CD4-positive, alpha-beta T cell (primary cell): ENCODE measurements at regions not wholly inside any gene's neighbourhood (a gene's known extent, or its start where the extent isn't known, plus 50 kb on each side); places are given as distances from the start of the nearest gene placed in this dataset.

Source experiments
- ATAC-seq: fragments of 200-7000 bp; cut with Tn5 transposase; one replicate; pipeline ENCODE4 v1.10.0; 2022; ENCODE audit warnings: mild to moderate bottlenecking; ENCODE audit not compliant: poor library complexity
- CTCF ChIA-PET: fragments of 350-600 bp; sonication (Branson Sonifier 250); formaldehyde crosslinking; loops from one replicate; lab custom pipeline; 2021; ENCODE audit warnings: antibody characterized with exemption, inconsistent platforms; lab: Charles Lee
- POLR2A ChIA-PET: fragments of 350-600 bp; sonication (Branson Sonifier 250); formaldehyde crosslinking; loops from one replicate; lab custom pipeline; 2021; ENCODE audit warnings: antibody characterized with exemption, inconsistent platforms; lab: Charles Lee
- DNase-seq, 14 experiments: peaks; one replicate each; pipeline ENCODE4 v3.0.0-alpha.2; 2013 to 2020; ENCODE audit warnings: mixed read lengths in 2 of 14
- H3K27ac ChIP-seq, 2 donors: one replicate each; pipeline versions ENCODE4 v1.5.1 to v1.7.0; 2013; ENCODE audit warnings: low read length in 2 of 2, low read depth in 1 of 2, mild to moderate bottlenecking in 1 of 2
- H3K27me3 ChIP-seq, 2 experiments: 1 replicate in 1 of 2; 2 replicates in 1 of 2; pipeline versions ENCODE4 v1.6.1 to v1.7.0; 2013; ENCODE audit warnings: low read length in 2 of 2, control low read depth in 1 of 2, mild to moderate bottlenecking in 1 of 2, moderate library complexity in 1 of 2; ENCODE audit not compliant: insufficient read depth in 2 of 2, control insufficient read depth in 1 of 2
- H3K36me3 ChIP-seq: one replicate; pipeline ENCODE4 v1.6.1; 2013; ENCODE audit warnings: low read length, control low read depth; ENCODE audit not compliant: insufficient read depth
- H3K4me1 ChIP-seq: one replicate; pipeline ENCODE4 v1.6.1; 2013; ENCODE audit warnings: low read length, control low read depth; ENCODE audit not compliant: insufficient read depth
- H3K4me3 ChIP-seq: one replicate; pipeline ENCODE4 v1.5.1; 2013; ENCODE audit warnings: mild to moderate bottlenecking, low read length, moderate library complexity
- H3K9me3 ChIP-seq, 2 experiments: 1 replicate in 1 of 2; 2 replicates in 1 of 2; pipeline versions ENCODE4 v1.6.1 to v1.7.0; 2013; ENCODE audit warnings: low read length in 2 of 2, mild to moderate bottlenecking in 2 of 2, control low read depth in 1 of 2, moderate library complexity in 1 of 2; ENCODE audit not compliant: control insufficient read depth in 1 of 2, insufficient read depth in 1 of 2
- H3K27ac Mint-ChIP-seq: one replicate; pipeline ENCODE4 v1.8.0; 2020; ENCODE audit warnings: mixed read lengths
- H3K27me3 Mint-ChIP-seq: one replicate; pipeline ENCODE4 v1.8.0; 2021; ENCODE audit warnings: mixed read lengths
- H3K36me3 Mint-ChIP-seq: one replicate; pipeline ENCODE4 v1.8.0; 2021; ENCODE audit warnings: low read depth, mixed read lengths
- H3K4me1 Mint-ChIP-seq: one replicate; pipeline ENCODE4 v1.8.0; 2021; ENCODE audit warnings: low read depth, mixed read lengths
- H3K4me3 Mint-ChIP-seq: one replicate; pipeline ENCODE4 v1.8.0; 2020; ENCODE audit warnings: mild to moderate bottlenecking, mixed read lengths
- H3K9me3 Mint-ChIP-seq: one replicate; pipeline ENCODE4 v1.8.0; 2020; ENCODE audit warnings: mixed read lengths
- intact Hi-C, 2 experiments: fragments of 100-400 bp; cut with DNase I in 1 of 2; cut with micrococcal nuclease in 1 of 2; formaldehyde crosslinking; loops; one replicate each; pipeline versions ENCODE4 v1.15.1 to v1.9.0; 2023 to 2025; cut with DNase I, micrococcal nuclease
- TF ChIP-seq, protein P1 (sequence below): fragments of 200-600 bp; IDR thresholded peaks from one replicate; pipeline ENCODE4 v1.8.0; 2022; ENCODE audit warnings: antibody characterized with exemption, mild to moderate bottlenecking

DNA sequence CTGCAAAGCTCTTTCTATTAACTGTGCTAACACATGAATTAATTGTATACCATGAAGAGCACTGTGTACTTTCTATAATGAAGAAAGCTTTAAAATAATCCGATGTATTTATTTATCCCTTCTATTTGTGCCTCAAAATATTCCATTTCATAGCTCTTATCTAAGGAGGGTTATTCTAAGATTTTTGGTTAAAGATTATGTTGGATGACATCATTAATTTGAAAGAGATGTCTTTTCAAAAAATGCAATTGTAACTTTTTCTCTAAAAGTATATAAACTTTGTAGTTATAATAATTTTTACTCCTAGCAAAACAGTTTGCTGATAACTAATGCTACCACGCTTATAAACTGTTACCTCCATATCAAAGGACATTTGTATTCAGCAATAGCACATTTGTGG is 192.4 kb upstream of the HSF2 start:
- H3K36me3 Mint-ChIP-seq, result no peaks in the 10 kb centered on the region
- ATAC-seq, result no peak

DNA sequence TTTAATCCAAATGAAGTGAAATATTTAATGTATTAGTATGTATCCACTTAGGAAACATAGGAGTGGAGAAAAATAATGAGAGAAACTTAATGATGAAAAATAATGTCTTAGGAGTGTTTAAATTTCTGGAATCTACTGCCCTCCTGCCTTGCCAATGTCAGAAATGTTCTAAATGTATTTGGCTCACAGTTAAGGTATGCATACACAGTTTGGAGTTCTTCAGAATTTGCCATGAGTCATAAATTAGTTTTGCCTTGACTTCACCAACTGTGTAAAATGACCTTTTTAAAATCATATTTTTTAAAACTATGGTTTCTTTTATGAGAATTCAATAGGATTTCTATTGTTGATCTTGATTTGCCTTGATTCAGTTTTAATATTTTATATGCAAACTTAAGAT is 191.7 kb upstream of the HSF2 start:
- H3K27me3 ChIP-seq, result no peaks in the 10 kb centered on the region
- TF ChIP-seq, protein P1, sequence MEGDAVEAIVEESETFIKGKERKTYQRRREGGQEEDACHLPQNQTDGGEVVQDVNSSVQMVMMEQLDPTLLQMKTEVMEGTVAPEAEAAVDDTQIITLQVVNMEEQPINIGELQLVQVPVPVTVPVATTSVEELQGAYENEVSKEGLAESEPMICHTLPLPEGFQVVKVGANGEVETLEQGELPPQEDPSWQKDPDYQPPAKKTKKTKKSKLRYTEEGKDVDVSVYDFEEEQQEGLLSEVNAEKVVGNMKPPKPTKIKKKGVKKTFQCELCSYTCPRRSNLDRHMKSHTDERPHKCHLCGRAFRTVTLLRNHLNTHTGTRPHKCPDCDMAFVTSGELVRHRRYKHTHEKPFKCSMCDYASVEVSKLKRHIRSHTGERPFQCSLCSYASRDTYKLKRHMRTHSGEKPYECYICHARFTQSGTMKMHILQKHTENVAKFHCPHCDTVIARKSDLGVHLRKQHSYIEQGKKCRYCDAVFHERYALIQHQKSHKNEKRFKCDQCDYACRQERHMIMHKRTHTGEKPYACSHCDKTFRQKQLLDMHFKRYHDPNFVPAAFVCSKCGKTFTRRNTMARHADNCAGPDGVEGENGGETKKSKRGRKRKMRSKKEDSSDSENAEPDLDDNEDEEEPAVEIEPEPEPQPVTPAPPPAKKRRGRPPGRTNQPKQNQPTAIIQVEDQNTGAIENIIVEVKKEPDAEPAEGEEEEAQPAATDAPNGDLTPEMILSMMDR, result no peak
- intact Hi-C loops, result no loop called here
- Mint-ChIP-seq H3K4me1 (no peaks in the 10 kb centered on the region), H3K9me3 (peaks cover 2% of the 10 kb centered on the region), H3K36me3 (no peaks in the 10 kb centered on the region), H3K4me3 (no peak overlapping the region), H3K27me3 (peaks cover 4% of the 10 kb centered on the region), H3K27ac (no peak overlapping the region)
- CTCF ChIA-PET, result no interaction called here
- H3K4me3 ChIP-seq, result no peak overlapping the region
- no peaks in the 10 kb centered on the region for H3K4me1 ChIP-seq
- DNase-seq, result no peak
- no peak overlapping the region for H3K27ac ChIP-seq
- H3K36me3 ChIP-seq, result no peaks in the 10 kb centered on the region
- POLR2A ChIA-PET, result no interaction called here
- ATAC-seq, result no peak
- no peaks in the 10 kb centered on the region for H3K9me3 ChIP-seq

More for the DNA sequence above, 192.4 kb upstream of the HSF2 start:
- no peaks in the 10 kb centered on the region for H3K4me1 Mint-ChIP-seq
- no peaks in the 10 kb centered on the region for H3K9me3 ChIP-seq
- intact Hi-C loops, result no loop called here
- no peaks in the 10 kb centered on the region for H3K27me3 ChIP-seq
- ChIA-PET CTCF (no interaction called here), POLR2A (no interaction called here)
- H3K27me3 Mint-ChIP-seq, result peaks cover 4% of the 10 kb centered on the region
- H3K27ac Mint-ChIP-seq, result no peak overlapping the region
- no peaks in the 10 kb centered on the region for H3K4me1 ChIP-seq
- DNase-seq, result no peak
- H3K9me3 Mint-ChIP-seq, result peaks cover 2% of the 10 kb centered on the region
- H3K36me3 ChIP-seq, result no peaks in the 10 kb centered on the region
- TF ChIP-seq, protein P1, result no peak
- H3K4me3 Mint-ChIP-seq, result no peak overlapping the region
- no peak overlapping the region for H3K4me3 ChIP-seq
- no peak overlapping the region for H3K27ac ChIP-seq

DNA sequence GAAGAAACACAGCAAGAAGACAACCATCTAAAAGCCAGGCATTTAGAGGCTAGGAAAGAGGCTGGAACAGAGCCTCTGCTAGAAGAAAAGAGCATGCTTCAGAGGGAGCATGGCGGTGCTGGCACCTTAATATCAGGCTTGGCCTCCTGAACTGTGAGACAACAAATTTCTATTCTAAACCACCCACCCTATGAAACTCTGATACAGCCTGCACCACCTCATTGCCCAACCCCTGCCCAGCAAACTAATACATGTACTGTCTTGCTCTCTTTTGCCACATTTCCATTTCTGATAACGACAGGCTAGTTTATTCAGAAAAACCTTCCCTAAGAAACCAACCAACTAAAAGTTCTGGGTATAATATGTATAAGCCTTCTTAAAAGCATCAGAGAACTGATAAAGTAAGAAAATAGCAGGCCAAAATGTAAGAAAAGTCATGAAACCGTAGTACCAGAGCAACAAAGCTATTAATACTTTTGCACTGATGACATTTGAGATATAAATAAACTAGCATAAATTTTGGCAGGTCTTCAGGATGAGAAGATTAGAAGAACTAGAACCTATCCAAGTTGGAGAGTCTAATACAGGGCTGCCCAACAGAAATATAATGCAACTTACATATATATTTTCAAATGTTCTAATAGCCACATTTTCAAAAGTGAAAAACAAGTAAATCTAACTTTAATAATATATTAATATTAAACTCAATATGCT is 184.7 kb upstream of the HSF2 start:
- no peaks in the 10 kb centered on the region for H3K4me1 Mint-ChIP-seq
- intact Hi-C loops, result no loop called here
- H3K27me3 Mint-ChIP-seq, result no peaks in the 10 kb centered on the region
- H3K36me3 ChIP-seq, result no peaks in the 10 kb centered on the region
- no peaks in the 10 kb centered on the region for H3K27me3 ChIP-seq
- ATAC-seq (no peak), DNase-seq (no peak)
- no peaks in the 10 kb centered on the region for H3K9me3 ChIP-seq
- CTCF ChIA-PET, result no interaction called here
- H3K4me3 Mint-ChIP-seq, result no peak overlapping the region
- H3K9me3 Mint-ChIP-seq, result no peaks in the 10 kb centered on the region
- no peaks in the 10 kb centered on the region for H3K4me1 ChIP-seq
- H3K36me3 Mint-ChIP-seq, result no peaks in the 10 kb centered on the region
- TF ChIP-seq, protein P1, result no peak
- POLR2A ChIA-PET, result no interaction called here
- no peak overlapping the region for H3K27ac Mint-ChIP-seq
- H3K27ac ChIP-seq, result no peak overlapping the region
- no peak overlapping the region for H3K4me3 ChIP-seq
